B cell (primary cell): ENCODE measurements at regions not wholly inside any gene's neighbourhood (a gene's known extent, or its start where the extent isn't known, plus 50 kb on each side); places are given as distances from the start of the nearest gene placed in this dataset.

Experiments
- CTCF ChIP-seq: fragments of 200-600 bp; IDR thresholded peaks from one replicate; pipeline ENCODE4 v1.8.0; 2022; ENCODE audit warnings: antibody characterized with exemption, mild to moderate bottlenecking
- EZH2 ChIP-seq: IDR thresholded peaks from 2 replicates; pipeline ENCODE4 v1.6.1; 2012; ENCODE audit warnings: borderline replicate concordance, low read depth, mild to moderate bottlenecking, moderate library complexity, low read length; ENCODE audit not compliant: insufficient read depth, poor library complexity, severe bottlenecking

GRCh38 chr1:4509206-4509605, 145.2 kb upstream of the AJAP1 start:
- no peak for TF ChIP-seq CTCF
- TF ChIP-seq EZH2: no peak
